NCI-H1436 (cell line): ENCODE measurements at regions not wholly inside any gene's neighbourhood (a gene's known extent, or its start where the extent isn't known, plus 50 kb on each side); places are given as distances from the start of the nearest gene placed in this dataset.
"Not testable (repeated sequence)": the region's sequence is repeated elsewhere in the genome, so short reads cannot be mapped to it uniquely, and the experiment has no call there.

ENCODE experiments used
- DNase-seq: peaks from one replicate; lab custom pipeline; 2025; lab: John Stamatoyannopoulos, UW

GRCh38 chr4:164210377-164210776 is 543.6 kb upstream of the SMIM31 start:
- DNase-seq, result no peak

- no peak for DNase-seq
These were observed 541.8 kb upstream of the SMIM31 start for GRCh38 chr4:164212134-164212533.

GRCh38 chr4:164212714-164213113 is 541.2 kb upstream of the SMIM31 start:
- DNase-seq, result no peak

DNA sequence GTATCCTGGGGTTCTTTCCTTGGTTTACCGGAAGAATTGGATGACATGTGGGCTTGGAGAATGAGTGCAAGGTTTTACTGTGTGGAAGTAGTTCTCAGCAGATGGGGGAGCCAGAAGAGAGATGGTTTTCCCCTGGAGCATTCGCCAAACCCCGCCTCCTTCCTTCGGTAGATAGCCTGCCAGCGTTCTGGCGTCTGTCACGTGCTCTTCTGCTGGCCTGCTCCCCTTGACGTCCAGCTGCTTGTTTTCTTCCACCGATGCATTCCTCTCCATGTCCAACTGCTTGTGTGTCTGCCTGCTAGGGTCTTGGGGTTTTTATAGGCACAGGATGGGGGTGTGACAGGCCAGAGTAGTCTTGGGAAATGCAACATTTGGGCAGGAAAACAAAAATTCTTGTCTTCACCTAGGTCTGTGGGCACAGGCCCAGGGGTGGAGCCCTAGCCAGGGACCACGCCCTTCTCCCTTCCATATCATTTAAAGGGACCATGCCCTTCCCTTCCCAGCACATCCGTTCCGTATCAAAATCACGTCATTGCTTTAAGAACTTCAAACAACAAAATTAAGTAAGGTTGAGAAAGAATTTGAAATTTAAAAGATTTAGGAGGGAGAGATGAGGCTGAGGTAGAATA is 538.7 kb upstream of the SMIM31 start:
- DNase-seq, result no peak

DNA sequence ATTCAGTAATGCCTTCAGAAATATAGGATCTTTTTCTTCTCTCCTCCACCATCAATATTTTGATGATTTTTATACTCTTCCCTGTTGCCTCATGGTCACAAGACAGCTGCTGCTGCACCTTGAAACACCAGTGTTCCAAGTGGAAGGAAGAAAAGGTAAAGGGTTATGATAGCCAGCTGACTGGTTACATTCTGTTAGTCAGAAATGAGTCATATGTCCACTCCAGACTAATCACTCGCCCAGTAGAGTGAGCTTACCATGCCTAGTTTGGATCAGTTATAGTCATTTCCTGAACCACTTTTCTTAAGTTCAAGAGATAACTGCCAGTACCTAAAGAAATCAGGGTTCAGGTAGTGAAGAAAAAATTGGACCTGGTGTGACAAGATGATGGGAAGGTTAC is 532.3 kb upstream of the SMIM31 start:
- DNase-seq, result no peak

DNA sequence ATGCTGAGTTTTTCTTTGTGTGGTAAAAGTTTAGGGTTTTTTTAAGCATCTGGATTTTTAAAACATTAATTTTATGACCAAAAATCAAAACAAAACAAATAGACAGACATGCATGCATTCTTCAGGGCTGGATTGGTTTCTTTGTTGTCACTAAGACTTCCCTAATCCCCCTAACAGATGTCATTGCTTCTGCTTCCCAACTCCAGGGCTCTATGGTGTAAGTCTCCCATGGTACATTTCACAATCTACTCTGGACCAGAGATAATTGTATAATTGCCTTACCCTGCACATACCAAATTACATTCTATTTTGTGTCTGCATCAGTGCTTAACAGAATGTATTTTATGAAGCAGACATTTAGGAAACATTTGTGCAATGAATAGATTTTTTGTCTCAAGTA is 529.1 kb upstream of the SMIM31 start:
- no peak for DNase-seq

DNA sequence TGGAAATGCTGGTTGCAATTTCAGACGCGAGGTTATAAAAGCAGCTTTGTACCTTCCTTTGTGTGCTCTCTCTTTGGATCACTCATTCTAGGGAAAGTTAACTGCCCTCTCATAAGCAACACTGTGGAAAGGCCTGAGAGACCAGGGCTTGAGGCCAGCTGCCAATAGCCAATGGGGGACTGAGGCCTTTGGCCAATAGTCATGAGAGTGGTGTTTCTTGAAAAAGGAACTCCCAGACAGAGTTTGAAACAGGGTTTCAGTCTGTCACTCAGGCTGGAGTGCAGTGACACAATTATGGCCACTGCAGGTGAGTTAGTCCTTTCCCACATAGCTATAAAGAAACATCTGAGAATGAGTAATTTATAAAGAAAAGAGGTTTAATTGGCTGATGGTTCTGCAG is 524.7 kb upstream of the SMIM31 start:
- no peak for DNase-seq

GRCh38 chr4:164239433-164239832 is 514.5 kb upstream of the SMIM31 start:
- DNase-seq, result no peak

- no peak for DNase-seq
These were observed 514.0 kb upstream of the SMIM31 start for GRCh38 chr4:164239976-164240375.

GRCh38 chr4:164251257-164251656 is 502.7 kb upstream of the SMIM31 start:
- no peak for DNase-seq

GRCh38 chr4:164252286-164252685 is 501.6 kb upstream of the SMIM31 start:
- DNase-seq, result no peak

DNA sequence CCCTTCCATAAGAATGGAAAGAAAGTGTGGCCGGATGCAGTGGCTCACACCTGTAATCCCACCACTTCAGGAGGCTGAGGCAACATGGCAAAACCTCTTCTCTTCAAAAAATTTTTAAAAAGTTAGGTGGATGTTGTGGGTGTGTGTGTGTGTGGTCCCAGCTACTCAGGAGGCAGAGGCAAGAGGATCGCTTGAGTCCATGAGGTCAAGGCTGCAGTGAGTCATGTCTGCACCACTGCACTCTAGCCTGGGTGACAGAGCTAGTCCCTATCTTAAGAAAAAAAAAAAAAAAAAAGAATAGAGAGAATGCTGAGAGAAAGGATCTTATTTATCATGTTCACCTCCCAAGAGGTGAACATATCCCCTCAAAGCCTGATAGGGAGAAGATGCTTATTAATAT is 492.1 kb upstream of the SMIM31 start:
- DNase-seq, result no peak

DNA sequence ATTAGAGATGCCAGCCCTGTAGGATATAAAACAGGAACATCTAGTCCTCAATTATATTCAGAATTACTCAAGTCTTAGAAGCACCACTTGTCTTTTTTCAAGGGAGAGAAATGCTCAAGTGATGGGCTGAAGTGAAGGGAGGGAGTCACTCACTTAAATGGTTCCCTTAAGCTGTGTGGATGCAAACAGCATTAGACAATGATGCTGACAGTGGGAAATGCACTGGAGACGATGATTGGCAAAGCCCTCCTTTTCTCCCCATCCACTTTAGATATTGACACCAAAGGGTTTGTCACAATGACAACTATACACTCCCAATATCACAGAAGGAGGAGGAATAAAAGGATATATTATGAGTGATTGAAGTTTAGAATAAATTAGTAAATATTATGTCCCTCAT is 491.4 kb upstream of the SMIM31 start:
- not testable (repeated sequence) for DNase-seq

DNA sequence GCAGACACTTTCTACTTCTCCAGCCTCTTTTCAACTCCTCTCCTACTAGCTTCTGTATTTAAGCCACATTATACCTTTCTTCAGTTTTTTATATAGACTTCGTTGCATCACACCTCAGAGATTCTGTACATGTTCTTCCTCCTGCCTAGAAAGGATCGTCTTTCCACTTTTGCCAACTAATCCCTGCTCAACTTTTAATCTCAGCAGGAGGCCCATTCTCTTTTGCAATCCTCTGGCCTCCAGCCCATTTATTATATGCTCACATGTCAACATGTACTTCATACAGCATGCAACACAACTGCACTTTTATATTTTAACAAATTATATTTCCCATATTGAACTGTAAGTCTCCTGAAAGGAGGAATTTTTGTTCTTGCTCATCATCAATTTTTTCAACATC is 476.5 kb upstream of the SMIM31 start:
- not testable (repeated sequence) for DNase-seq

GRCh38 chr4:164287173-164287572 is 466.8 kb upstream of the SMIM31 start:
- no peak for DNase-seq

DNA sequence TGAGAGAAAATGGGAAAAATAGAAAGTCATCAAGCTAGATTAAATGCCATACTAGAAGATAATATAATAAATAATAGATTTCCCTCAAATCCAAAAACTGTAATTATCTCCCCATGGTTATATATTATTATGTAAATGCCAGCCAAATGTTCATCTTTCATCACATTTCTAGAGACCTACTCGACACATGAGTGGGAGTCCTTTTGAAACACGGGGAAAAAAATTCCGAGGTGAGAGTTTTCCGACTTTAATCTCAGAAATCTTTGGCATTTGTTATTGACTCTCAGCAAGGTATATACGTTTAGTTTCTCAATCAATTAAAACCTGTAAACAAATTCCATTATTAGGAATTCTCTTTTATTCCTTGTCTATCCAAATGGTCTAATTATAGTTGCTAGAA is 465.4 kb upstream of the SMIM31 start:
- no peak for DNase-seq

GRCh38 chr4:164293203-164293602 is 460.7 kb upstream of the SMIM31 start:
- no peak for DNase-seq

DNA sequence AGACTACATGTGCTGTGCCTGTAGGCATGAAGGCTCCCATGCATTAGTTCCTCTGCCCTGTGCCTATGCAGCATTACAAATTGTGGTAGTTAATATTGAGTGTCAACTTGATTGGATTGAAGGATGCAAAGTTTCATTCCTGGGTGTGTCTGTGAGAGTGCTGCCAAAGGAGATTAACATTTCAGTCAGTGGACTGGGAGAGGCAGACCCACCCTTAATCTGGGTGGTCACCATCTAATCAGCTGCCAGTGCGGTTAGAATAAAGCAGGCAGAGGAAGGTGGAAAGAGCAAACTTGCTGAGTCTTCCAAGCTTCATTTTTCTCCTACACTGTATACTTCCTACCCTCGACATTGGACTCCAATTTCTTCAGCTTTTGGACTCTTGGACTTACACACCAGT is 460.2 kb upstream of the SMIM31 start:
- no peak for DNase-seq

- DNase-seq, result no peak
These were observed 452.5 kb upstream of the SMIM31 start for GRCh38 chr4:164301430-164301829.

GRCh38 chr4:164304101-164304639 is 449.8 kb upstream of the SMIM31 start:
- no peak for DNase-seq

DNA sequence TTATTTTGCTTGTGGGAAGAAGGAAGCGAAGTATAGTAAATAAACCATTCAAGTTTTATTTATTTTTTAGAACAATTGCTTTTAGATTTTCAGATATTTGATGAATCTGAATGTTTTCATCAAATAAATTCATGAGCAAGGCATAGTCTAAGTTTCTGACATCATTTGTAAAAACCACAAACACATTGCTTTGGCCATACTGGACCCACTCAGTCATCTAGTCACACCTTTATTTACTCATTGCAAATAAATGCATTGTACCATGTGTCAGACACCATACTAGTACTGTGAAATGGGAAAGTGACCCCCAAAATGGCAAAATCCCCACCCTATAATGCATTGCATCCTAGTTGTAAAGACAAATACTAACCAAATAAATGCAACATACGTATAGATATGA is 449.1 kb upstream of the SMIM31 start:
- no peak for DNase-seq

DNA sequence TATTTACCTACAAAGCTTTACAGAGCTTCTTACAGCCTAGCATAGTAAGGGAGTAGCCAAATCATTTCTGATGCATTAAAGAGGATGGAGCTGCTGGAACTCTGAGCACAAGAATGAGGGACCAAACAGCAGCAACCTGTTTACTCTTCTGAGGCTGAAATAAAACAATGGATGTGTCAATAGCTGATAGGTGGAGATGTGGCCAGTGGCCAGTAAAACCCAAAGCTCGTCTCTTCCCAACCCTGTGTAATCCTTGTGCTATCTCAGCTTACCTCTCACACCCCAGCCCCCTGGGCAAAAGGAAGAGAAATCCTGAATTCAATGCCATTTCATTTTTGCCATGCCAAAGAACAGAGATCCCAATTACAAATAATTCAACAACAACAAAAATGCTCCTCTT is 446.7 kb upstream of the SMIM31 start:
- no peak for DNase-seq

GRCh38 chr4:164312671-164313070 is 441.3 kb upstream of the SMIM31 start:
- DNase-seq, result no peak

DNA sequence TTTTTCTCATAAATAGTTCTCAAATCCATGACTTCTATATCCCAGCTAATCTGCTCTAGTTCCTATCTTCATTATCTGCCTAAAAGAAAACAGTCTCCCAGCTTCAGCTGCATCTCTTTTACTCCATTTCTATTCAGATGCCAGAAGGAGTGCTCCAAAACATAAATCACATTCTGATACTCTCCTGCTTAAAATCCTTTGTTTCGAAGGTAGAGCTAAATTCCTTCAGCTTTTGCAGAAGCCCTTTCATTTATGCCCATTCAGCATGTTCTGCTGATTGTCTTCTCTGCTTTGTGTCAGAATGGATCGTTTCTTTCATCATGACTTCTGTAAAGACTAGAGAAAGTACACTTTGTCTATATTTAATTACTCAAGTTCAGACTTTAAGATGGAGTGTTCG is 440.1 kb upstream of the SMIM31 start:
- no peak for DNase-seq
